ENCODE measurements at regions not wholly inside any gene's neighbourhood (a gene's known extent, or its start where the extent isn't known, plus 50 kb on each side); places are given as distances from the start of the nearest gene placed in this dataset.
"Not testable (repeated sequence)": the region's sequence is repeated elsewhere in the genome, so short reads cannot be mapped to it uniquely, and the experiment has no call there.

DNA sequence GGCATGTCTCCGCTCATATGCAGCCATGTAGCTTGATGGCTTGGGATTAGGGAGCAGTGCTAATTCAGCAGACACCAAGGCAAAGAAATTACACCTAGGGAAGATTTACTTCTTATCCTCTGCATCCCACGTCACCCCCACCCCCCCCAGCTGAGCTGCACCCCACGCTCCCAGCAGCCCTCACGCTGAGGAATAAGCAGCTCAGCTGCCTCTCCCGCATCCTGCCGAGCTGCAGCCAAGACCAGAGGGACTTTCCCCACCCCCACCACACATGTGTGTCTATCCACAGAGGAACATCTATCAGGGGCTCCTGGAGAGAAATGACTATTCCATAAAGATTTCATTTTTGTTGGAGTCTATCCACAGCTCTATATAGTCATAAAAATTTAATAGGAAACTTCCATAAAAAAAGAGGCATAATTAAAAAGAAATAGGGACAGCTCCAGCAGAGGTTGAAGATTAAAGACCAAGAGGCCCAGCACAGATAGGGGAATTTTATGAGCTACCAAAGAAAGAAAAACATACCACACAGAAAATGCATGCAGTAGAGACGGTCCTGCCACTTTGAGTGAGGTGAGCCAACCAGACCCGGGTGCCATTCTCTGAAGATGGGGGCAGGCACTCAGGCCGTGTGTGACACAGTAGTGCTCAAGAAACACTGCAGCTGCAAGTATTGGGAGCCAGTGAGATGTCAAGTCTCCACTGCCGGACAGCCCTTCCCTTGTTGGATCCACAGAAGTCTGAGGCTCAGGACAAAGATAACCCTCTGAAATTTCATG is 274.8 kb downstream of the BCL2L11 start:
- H3K27ac Mint-ChIP-seq; H3K4me3 Mint-ChIP-seq; H3K4me1 Mint-ChIP-seq (ENCODE audit: low read depth); H3K36me3 Mint-ChIP-seq (ENCODE audit: low read depth); H3K9me3 Mint-ChIP-seq; H3K27me3 Mint-ChIP-seq (ENCODE audit: low read depth): not testable (repeated sequence)

DNA sequence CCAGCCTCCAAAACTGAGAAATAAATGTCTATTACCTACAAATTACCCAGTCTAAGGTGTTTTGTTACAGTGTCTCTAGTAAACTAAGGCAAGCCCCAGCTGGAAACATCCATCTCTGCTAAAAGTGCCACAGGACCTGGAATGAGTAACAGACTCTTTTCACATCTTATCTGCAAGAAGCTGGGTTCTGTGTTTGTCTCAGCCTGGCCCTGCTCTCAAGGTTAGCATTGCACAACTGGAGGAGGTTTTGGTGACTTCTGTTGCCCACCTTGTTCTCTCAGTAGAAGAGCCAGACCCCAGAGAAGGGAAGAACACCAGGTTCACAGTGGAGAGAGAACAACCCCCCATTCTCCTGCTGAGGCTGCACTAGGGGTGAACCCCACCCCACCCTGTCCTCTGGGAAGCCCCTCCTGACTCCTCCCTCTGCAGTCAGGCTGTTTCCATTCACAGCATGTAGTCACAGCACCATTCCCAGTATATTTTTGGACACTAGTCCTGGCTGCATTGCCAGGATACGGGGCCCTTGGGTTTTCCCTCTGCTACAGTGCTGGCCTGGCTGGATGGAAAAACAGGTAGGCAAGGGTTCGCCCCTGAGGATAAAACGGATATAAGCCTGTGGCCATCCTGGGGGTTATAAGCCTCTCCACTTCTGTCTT is 280.0 kb downstream of the BCL2L11 start:
- not testable (repeated sequence) for H3K27me3 Mint-ChIP-seq (ENCODE audit: low read depth); H3K4me3 Mint-ChIP-seq; H3K9me3 Mint-ChIP-seq; H3K36me3 Mint-ChIP-seq (ENCODE audit: low read depth); H3K27ac Mint-ChIP-seq; H3K4me1 Mint-ChIP-seq (ENCODE audit: low read depth)

DNA sequence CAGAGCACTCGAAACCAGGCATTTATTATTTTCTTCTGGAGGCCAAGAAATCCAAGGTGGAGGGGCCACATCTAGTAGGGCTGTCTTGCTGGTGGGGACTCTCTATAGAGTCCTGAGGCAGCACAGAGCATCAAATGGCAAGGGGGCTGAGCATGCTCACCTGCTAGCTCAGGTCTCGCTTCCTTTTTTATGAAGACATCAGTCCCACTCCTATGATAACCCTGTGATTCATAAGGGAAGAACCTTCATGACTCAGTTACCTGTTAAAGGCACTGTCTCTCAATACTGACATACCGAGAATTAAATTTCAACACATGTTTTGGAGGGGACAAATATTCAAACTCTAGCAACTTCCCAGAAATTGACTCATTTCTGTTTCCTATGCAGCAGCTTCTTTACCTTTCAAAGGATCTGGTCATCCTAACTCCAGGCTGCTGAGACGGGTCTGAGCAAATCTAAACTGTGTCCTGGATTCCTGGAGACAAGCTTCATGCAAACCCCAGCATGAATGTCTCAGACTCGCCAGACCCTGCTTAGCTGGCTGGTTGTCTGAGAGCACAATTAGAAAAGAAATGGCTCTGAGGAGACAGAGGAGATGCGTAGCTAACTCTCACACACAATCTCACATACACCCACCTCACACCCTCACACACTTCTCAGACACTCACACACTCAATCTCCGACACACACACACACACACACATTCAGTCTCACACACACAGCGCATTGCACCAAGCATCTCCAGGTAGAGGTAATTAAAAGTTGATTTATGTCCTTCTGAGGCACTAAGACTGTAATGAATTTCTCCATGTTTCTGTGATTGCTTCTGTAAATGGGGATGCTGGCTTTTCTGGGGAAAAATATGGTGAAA is 280.8 kb downstream of the BCL2L11 start:
- not testable (repeated sequence) for H3K9me3 Mint-ChIP-seq; H3K4me3 Mint-ChIP-seq; H3K36me3 Mint-ChIP-seq (ENCODE audit: low read depth); H3K4me1 Mint-ChIP-seq (ENCODE audit: low read depth); H3K27me3 Mint-ChIP-seq (ENCODE audit: low read depth)
- H3K27ac Mint-ChIP-seq: peak overlapping the region; percentile 5

DNA sequence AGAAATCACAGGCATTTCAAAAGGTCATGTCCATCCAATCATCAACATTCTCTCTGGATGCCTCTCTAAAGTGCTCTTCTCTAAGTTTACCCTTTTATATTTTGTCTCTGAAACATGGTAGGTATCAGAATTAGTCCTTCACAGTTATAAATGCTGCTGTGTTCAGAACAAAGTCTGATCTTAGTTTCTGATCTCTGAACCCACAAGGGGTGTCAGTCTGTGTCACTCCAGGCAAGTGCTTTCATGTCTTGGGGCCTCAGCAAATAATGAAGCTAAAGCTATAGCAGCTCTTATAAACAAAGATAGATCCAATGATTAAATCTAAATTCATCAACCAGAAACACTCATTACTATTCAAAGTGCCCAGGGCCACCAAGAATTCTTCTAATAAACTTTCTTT is 281.7 kb downstream of the BCL2L11 start:
- not testable (repeated sequence) for H3K9me3 Mint-ChIP-seq, H3K4me3 Mint-ChIP-seq

DNA sequence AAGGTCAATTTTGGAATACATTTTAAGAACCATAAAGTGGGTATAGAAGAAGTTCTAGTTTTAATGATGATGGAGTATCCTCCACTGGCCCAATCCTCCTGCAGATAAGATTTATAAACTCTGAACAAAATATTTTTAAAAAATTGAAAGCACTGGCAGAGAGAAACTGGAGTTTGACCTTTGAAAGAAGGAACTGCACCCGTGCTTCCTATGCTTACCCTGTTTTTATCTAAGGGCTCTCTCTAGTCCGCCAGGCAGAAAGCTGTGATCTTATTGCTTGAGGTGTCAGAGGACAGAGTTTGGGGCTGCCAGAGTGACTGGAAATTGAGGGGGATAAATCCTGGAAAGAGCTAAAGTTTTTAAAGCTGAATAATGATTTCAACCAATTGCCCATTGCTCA is 282.6 kb downstream of the BCL2L11 start:
- H3K4me3 Mint-ChIP-seq; H3K4me1 Mint-ChIP-seq (ENCODE audit: low read depth); H3K27ac Mint-ChIP-seq; H3K36me3 Mint-ChIP-seq (ENCODE audit: low read depth); H3K9me3 Mint-ChIP-seq; H3K27me3 Mint-ChIP-seq (ENCODE audit: low read depth): not testable (repeated sequence)

More for the DNA sequence above, 281.7 kb downstream of the BCL2L11 start:
- H3K27me3 Mint-ChIP-seq (ENCODE audit: low read depth); H3K36me3 Mint-ChIP-seq (ENCODE audit: low read depth); H3K27ac Mint-ChIP-seq; H3K4me1 Mint-ChIP-seq (ENCODE audit: low read depth): not testable (repeated sequence)

DNA sequence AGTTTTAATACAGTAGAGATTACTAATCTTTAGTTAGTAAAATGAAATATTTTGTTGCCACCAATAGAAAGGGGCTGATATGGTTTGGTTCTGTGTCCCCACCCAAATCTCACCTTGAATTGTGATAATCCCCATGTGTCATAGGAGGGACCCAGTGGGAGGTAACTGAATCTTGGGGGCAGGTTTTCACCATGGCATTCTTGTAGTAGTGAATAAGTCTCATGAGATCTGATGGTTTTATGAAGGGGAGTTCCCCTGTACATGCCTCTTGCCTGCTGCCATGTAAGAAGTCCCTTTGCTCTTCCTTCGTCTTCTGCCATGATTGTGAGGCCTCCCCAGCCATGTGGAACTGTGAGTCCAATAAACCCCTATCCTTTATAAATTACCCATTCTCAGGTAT is 285.9 kb downstream of the BCL2L11 start:
- not testable (repeated sequence) for H3K4me3 Mint-ChIP-seq; H3K27me3 Mint-ChIP-seq (ENCODE audit: low read depth); H3K36me3 Mint-ChIP-seq (ENCODE audit: low read depth); H3K9me3 Mint-ChIP-seq; H3K27ac Mint-ChIP-seq; H3K4me1 Mint-ChIP-seq (ENCODE audit: low read depth)

DNA sequence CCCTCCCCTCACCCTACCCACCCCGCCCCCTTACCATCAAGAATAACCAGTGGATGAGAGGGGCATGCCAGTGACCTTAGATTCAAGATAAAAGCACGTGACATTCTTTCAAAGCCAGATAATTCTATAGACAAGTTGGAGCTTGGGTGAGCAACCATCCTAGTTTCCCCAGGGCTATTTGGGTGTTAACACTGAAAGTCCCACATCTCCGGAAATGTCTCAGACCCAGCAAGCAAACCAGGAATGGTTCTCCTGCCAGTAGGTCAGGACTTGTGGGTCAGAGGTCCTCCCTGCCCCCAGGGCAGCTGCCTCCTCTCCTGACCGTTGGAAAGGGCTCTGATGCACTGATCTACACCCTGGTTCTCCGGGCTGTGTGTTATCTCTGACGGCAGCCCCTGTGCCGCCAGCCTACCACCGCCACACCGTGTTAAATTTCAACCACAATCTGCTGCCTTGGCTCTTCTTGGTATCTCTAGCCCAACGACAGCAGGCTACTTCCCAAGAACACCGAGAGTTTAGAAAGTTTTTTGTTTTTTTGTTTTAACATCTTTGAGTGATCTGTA is 287.0 kb downstream of the BCL2L11 start:
- not testable (repeated sequence) for H3K27ac Mint-ChIP-seq; H3K9me3 Mint-ChIP-seq; H3K4me3 Mint-ChIP-seq; H3K36me3 Mint-ChIP-seq (ENCODE audit: low read depth); H3K27me3 Mint-ChIP-seq (ENCODE audit: low read depth); H3K4me1 Mint-ChIP-seq (ENCODE audit: low read depth)

DNA sequence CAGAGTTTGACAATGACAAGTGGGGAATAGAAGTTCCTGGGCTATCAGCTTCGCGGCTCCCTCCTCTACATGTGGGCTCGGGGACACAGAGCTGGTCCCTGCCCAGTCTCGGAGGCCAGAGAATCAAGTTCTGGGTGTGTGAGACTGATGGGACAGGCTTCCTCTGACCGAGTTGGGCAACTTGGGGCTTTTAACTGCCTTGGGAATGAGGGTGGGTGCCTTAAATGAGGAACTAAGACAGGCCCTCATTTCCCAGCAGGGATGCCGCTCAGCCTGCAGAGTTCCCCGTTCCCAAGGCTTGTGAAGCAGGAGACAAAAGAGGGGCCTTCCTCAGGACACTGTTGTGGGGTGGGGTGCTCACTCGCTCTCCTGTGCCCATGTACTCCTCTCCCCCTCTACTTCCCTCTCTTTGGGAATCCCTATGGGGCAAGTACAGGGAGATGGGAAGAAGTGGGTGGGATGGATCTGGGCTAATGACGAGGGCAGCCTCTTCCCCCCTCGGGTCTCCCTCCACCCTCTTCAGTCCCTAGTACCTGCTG is 290.2 kb downstream of the BCL2L11 start:
- not testable (repeated sequence) for H3K27ac Mint-ChIP-seq; H3K9me3 Mint-ChIP-seq; H3K4me1 Mint-ChIP-seq (ENCODE audit: low read depth); H3K4me3 Mint-ChIP-seq; H3K27me3 Mint-ChIP-seq (ENCODE audit: low read depth); H3K36me3 Mint-ChIP-seq (ENCODE audit: low read depth)

DNA sequence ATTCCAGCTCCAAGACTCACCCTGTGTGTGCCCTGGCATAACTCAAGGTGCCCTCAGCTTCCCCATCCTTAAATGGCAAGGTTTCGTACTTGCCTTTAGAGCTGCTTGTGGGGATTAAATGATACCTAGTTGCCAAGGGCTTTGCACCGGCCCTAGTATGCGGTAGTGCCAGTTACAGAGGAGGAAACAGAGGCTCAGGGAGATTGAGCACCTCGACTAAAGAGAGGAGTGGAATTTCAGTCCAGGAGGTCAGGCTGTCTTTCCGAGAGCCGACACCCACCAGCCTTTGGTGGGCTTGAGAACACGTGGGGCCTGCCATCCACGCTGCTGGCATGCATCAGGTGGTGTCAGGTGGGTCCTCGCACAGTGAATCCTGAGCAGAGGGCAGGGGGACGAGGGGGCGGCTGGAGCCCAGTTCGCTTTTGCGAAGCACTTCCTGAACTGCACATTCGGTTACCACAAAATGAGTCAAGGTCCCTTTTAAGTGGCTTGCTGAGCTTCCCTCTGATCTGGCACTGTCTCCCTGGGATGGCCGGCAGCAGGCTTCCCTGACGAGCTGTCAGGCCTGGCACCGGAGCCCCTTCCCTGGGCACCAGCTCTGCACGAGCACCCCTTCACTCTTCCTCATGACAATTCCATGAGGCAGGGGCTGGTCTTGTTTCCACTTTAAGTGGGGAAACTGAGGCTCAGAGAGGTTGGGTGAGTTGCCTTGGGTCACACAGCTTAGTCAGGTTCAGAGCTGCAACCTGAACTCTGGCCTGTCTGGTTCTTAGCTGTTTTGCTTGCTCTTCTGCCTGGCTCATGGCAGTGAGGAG is 291.4 kb downstream of the BCL2L11 start:
- H3K27me3 Mint-ChIP-seq (ENCODE audit: low read depth); H3K36me3 Mint-ChIP-seq (ENCODE audit: low read depth); H3K9me3 Mint-ChIP-seq: not testable (repeated sequence)

DNA sequence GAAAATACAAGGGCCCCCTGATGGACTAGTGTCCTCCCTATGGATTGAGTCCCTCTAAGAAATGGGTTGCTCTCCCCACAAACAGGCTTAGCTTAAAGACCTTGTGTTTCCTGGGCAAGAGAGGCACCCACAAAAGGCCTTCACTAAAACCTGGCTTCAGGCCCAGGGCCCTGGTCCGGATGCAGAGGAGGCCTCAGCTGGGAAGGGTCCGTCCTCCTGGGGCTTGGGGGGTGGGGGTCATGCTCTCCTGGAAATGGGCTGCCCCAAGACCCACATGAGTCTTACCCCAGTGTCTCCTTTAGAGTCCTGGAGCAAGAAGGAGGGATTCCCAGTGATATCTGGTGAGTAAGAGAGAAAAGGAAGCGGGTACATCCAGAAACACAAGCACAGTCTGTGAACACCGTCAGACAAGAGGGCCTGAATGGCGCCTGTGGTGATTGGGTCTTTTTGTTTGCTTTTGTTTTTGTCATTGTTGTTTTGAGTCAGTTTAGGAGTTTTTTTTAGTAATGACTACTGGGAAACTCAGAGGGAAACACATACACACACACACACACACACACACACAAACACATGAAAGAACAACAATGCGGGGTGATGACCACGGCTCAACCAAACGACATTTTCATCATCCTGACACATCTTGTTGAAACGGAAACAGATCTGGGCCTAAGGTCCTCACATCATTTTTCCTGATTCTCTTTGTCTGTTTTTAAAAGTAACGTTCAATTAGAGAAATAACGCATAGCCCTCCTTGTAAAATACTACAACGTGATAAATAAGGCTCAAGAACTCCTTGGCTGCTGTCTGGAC is 292.3 kb downstream of the BCL2L11 start:
- not testable (repeated sequence) for H3K36me3 Mint-ChIP-seq (ENCODE audit: low read depth); H3K4me3 Mint-ChIP-seq; H3K9me3 Mint-ChIP-seq; H3K27me3 Mint-ChIP-seq (ENCODE audit: low read depth)
- Mint-ChIP-seq H3K27ac (peak overlapping the region; percentile 31), H3K4me1 (ENCODE audit: low read depth) (peaks cover 13% of the 10 kb centered on the region)

More for the DNA sequence above, 291.4 kb downstream of the BCL2L11 start:
- not testable (repeated sequence) for H3K27ac Mint-ChIP-seq, H3K4me3 Mint-ChIP-seq
- peaks cover 10% of the 10 kb centered on the region for H3K4me1 Mint-ChIP-seq (ENCODE audit: low read depth)

DNA sequence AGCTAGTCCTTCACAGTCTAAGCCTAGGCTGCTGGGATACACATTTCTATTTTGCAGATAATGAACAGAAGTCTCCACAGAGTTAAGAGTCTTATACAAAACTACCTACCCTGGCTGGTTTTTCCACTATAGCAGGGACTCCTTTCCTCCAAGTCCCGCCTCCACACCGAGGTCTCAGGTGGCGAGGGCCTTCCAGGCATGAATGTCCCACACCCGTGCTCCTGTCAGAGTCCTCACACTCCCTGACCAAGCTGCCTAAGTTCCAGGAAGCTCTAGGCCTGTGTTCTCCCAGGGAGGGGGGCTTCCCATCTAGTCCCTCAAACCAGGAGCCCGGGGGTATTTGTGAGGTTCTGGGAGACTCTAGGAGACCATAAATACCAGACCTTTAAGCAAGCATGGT is 293.2 kb downstream of the BCL2L11 start:
- not testable (repeated sequence) for H3K36me3 Mint-ChIP-seq (ENCODE audit: low read depth); H3K27me3 Mint-ChIP-seq (ENCODE audit: low read depth); H3K9me3 Mint-ChIP-seq; H3K27ac Mint-ChIP-seq; H3K4me3 Mint-ChIP-seq
- H3K4me1 Mint-ChIP-seq (ENCODE audit: low read depth): peaks cover 15% of the 10 kb centered on the region

DNA sequence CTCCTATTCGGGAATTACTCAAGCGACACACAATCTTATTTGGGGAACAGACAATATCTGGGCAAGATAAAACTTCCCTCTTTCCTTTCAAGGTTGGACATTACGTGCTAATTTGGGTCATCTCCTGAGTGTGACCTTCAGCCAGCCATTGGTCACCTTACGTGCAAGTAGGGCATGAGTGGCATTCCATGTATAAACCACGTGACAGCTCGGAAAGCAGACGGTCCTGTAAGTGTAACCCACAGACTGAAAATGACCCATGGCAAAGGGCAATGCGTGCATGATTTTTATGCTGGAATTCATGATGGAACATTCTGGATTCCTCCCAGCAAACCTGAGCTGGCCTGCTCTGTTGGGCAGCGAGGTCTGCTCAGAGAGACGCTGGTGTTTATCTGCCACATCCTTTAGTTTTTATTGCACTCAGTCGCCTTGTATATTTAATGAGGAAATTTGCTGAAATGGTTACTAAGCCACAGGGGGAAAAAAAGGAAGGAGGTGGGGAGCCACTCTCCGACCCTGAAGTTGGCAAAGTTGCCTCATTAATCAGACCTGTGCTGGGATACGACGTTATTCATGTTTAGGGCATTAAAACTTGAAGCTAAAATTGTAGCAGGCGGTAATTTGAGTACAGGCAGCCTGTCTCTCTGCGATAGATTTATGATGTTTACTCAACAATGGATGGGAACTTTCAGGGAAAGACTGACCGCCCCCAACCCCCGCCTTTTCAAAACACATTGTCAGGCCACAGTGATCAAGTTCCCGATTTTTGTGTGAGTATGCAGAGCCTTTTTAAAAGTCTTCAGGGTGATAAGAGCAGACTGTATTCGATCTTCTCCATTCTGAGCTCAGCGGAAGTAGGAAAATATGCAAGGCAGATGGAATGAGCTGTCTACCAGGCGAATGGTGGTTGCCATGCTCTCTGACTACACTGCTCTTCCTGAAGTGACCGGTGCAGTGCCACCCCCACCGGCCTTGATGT is 295.3 kb downstream of the BCL2L11 start:
- H3K27me3 Mint-ChIP-seq (ENCODE audit: low read depth); H3K27ac Mint-ChIP-seq; H3K4me3 Mint-ChIP-seq: not testable (repeated sequence)

More for the DNA sequence above, 295.3 kb downstream of the BCL2L11 start:
- H3K4me1 Mint-ChIP-seq (ENCODE audit: low read depth): peaks cover 20% of the 10 kb centered on the region
- H3K36me3 Mint-ChIP-seq (ENCODE audit: low read depth); H3K9me3 Mint-ChIP-seq: not testable (repeated sequence)

Measured in T-helper 1 cell treated with Interleukin-12 subunit alpha and Interleukin-12 subunit beta and Interleukin-4 antibody, amounts not matched to agents 30 μg/mL and 1 μg/mL, for 36 hours (primary cell).